A549 (cell line): ENCODE measurements at regions not wholly inside any gene's neighbourhood (a gene's known extent, or its start where the extent isn't known, plus 50 kb on each side); places are given as distances from the start of the nearest gene placed in this dataset.

Experiments used
- ATAC-seq, 2 experiments: fragments of 200-7000 bp in 1 of 2; fragments of >200 bp in 1 of 2; cut with Nextera tagmentation in 1 of 2; cut with Tn5 transposase in 1 of 2; 3 replicates each; pipeline versions ENCODE4 v1.8.0 to v1.9.1; 2018 to 2020; ENCODE audit warnings: mild to moderate bottlenecking in 1 of 2, moderate library complexity in 1 of 2
- CTCF ChIA-PET: fragments of 300-600 bp; sonication (Branson Sonifier 250); formaldehyde crosslinking; extraction: SDS; loops from one replicate; lab custom pipeline; 2021; ENCODE audit warnings: antibody characterized with exemption, inconsistent platforms; lab: Yijun Ruan, JAX
- POLR2A ChIA-PET: fragments of 350-600 bp; formaldehyde crosslinking; extraction: SDS; loops from one replicate; lab custom pipeline; 2021; ENCODE audit warnings: antibody characterized with exemption, inconsistent platforms; lab: Yijun Ruan, JAX
- DNase-seq, 2 experiments: peaks; one replicate each; pipeline versions ENCODE4 v3.0.0 to v3.0.0-alpha.2; 2011 to 2016; ENCODE audit warnings: low read depth in 1 of 2, low spot score in 1 of 2
- FAIRE-seq: peaks from 2 replicates; lab custom pipeline; 2011; peaks lifted over from hg19 to GRCh38; lab: Jason Lieb, UNC
- H3K27ac ChIP-seq, 2 experiments: fragments of >200 bp; sonication (Bioruptor Twin); formaldehyde crosslinking; 3 replicates each; pipeline ENCODE4 v1.5.1; 2016 to 2017
- H3K4me1 ChIP-seq: fragments of >200 bp; sonication (Bioruptor Twin); formaldehyde crosslinking; 3 replicates; pipeline ENCODE4 v1.6.1; 2016
- H3K4me2 ChIP-seq: fragments of >200 bp; sonication (Bioruptor Twin); formaldehyde crosslinking; 3 replicates; pipeline ENCODE4 v1.6.1; 2016
- H3K4me3 ChIP-seq: fragments of >200 bp; sonication (Bioruptor Twin); formaldehyde crosslinking; 3 replicates; pipeline ENCODE4 v1.5.1; 2016
- H3K9me3 ChIP-seq: fragments of >200 bp; sonication (Bioruptor Twin); formaldehyde crosslinking; 3 replicates; pipeline ENCODE4 v1.6.1; 2016
- CBX2 ChIP-seq: fragments of 200-600 bp; sonication (generic); IDR thresholded peaks from 2 replicates; pipeline ENCODE4 v1.6.1; 2016; ENCODE audit warnings: low read depth, mild to moderate bottlenecking, borderline replicate concordance
- CHD2 ChIP-seq: fragments of 150-350 bp; IDR thresholded peaks from 2 replicates; pipeline ENCODE4 v1.6.1; 2014; ENCODE audit warnings: low read length; ENCODE audit not compliant: partially characterized antibody
- CHD4 ChIP-seq: fragments of 200-600 bp; sonication (generic); IDR thresholded peaks from 2 replicates; pipeline ENCODE4 v1.6.1; 2016; ENCODE audit warnings: antibody characterized with exemption, mild to moderate bottlenecking, borderline replicate concordance
- EHF ChIP-seq: fragments of 250-450 bp; sonication (Bioruptor Pico); IDR thresholded peaks from 2 replicates; pipeline ENCODE4 v1.5.0; 2020; ENCODE audit warnings: mild to moderate bottlenecking
- EHMT2 ChIP-seq: fragments of 200-600 bp; sonication (generic); IDR thresholded peaks from 2 replicates; pipeline ENCODE4 v1.6.1; 2016; ENCODE audit warnings: antibody characterized with exemption, low read depth, mild to moderate bottlenecking, moderate library complexity
- ESRRA ChIP-seq: fragments of 150-350 bp; IDR thresholded peaks from 2 replicates; pipeline ENCODE4 v1.6.1; 2014; ENCODE audit warnings: mild to moderate bottlenecking, low read length, borderline replicate concordance
- FOSL2 ChIP-seq, 2 experiments: fragments of 450-650 bp in 1 of 2; fragments of >200 bp in 1 of 2; sonication (Bioruptor Twin) in 1 of 2; formaldehyde crosslinking; IDR thresholded peaks; 2 replicates each; pipeline versions ENCODE4 v1.5.0 to v1.6.1; 2016 to 2020; ENCODE audit warnings: mild to moderate bottlenecking in 1 of 2, moderate library complexity in 1 of 2
- GATA3 ChIP-seq: IDR thresholded peaks from 2 replicates; pipeline ENCODE4 v1.6.1; 2012; ENCODE audit warnings: borderline replicate concordance
- HDAC2 ChIP-seq: fragments of 200-600 bp; sonication (generic); IDR thresholded peaks from 2 replicates; pipeline ENCODE4 v1.6.1; 2016
- HOXA7 ChIP-seq: fragments of 250-450 bp; sonication (Bioruptor Pico); IDR thresholded peaks from 2 replicates; pipeline ENCODE4 v1.5.0; 2020; ENCODE audit warnings: mild to moderate bottlenecking, moderate library complexity
- HOXB13 ChIP-seq: fragments of 250-450 bp; sonication (Bioruptor Pico); IDR thresholded peaks from 2 replicates; pipeline ENCODE4 v1.5.0; 2020; ENCODE audit warnings: low read depth, mild to moderate bottlenecking, moderate library complexity
- HOXB5 ChIP-seq: fragments of 250-450 bp; sonication (Bioruptor Pico); IDR thresholded peaks from 2 replicates; pipeline ENCODE4 v1.5.0; 2020; ENCODE audit warnings: mild to moderate bottlenecking, moderate library complexity
- JUNB ChIP-seq: fragments of >200 bp; sonication (Bioruptor Twin); formaldehyde crosslinking; IDR thresholded peaks from 2 replicates; pipeline ENCODE4 v1.6.1; 2016
- MAFK ChIP-seq: fragments of 450-650 bp; IDR thresholded peaks from 2 replicates; pipeline ENCODE4 v1.6.1; 2014; ENCODE audit not compliant: partially characterized antibody
- NFE2L2 ChIP-seq: fragments of 150-350 bp; conservative IDR thresholded peaks from 2 replicates; pipeline ENCODE4 v1.6.1; 2014; ENCODE audit warnings: low read length
- PHF8 ChIP-seq: fragments of 200-600 bp; sonication (generic); IDR thresholded peaks from 2 replicates; pipeline ENCODE4 v1.6.1; 2016; ENCODE audit warnings: low read depth, mild to moderate bottlenecking, antibody characterized with exemption, moderate library complexity, borderline replicate concordance
- POLR2AphosphoS2 ChIP-seq: conservative IDR thresholded peaks from 2 replicates; pipeline ENCODE4 v1.6.1; 2012; ENCODE audit warnings: low read length, improper control_type of control experiment, inconsistent platforms
- RAD21 ChIP-seq, 2 experiments: fragments of >200 bp in 1 of 2; sonication (Bioruptor Twin) in 1 of 2; formaldehyde crosslinking in 1 of 2; IDR thresholded peaks in 1 of 2; conservative IDR thresholded peaks in 1 of 2; 2 replicates in 1 of 2; 3 replicates in 1 of 2; pipeline ENCODE4 v1.6.1; 2012 to 2018; ENCODE audit warnings: inconsistent platforms in 1 of 2
- RCOR1 ChIP-seq: fragments of 150-350 bp; IDR thresholded peaks from 2 replicates; pipeline ENCODE4 v1.6.1; 2014; ENCODE audit warnings: antibody characterized with exemption, low read length, low read depth
- RFX5 ChIP-seq: fragments of 450-650 bp; IDR thresholded peaks from 2 replicates; pipeline ENCODE4 v1.7.1; 2014; ENCODE audit warnings: antibody characterized with exemption, mild to moderate bottlenecking, moderate library complexity
- SMC3 ChIP-seq: fragments of >200 bp; sonication (Bioruptor Twin); formaldehyde crosslinking; IDR thresholded peaks from 3 replicates; pipeline ENCODE4 v1.6.1; 2018; ENCODE audit warnings: inconsistent platforms
- TFCP2L1 ChIP-seq: fragments of 250-450 bp; sonication (Bioruptor Pico); IDR thresholded peaks from 2 replicates; pipeline ENCODE4 v1.5.0; 2021; ENCODE audit warnings: mild to moderate bottlenecking
- TP53 ChIP-seq: fragments of 250-450 bp; sonication (Bioruptor Pico); IDR thresholded peaks from 2 replicates; pipeline ENCODE4 v1.5.0; 2021; ENCODE audit warnings: mild to moderate bottlenecking, moderate library complexity
- ZNF302 ChIP-seq: fragments of 250-450 bp; sonication (Bioruptor Pico); IDR thresholded peaks from 2 replicates; pipeline ENCODE4 v1.9.0; 2021; ENCODE audit warnings: inconsistent platforms, mild to moderate bottlenecking, moderate library complexity
- WGBS: methylation state at CpG from one replicate; pipeline ENCODE4 v1.1.6; 2017; ENCODE audit errors: missing lambda C conversion rate; 5-methylcytosine and 5-hydroxymethylcytosine counted together
- TF ChIP-seq, protein P1 (sequence below): IDR thresholded peaks from 2 replicates; pipeline ENCODE4 v1.6.1; 2012
- TF ChIP-seq, protein P2 (sequence below): fragments of 450-650 bp; IDR thresholded peaks from 2 replicates; pipeline ENCODE4 v1.6.1; 2014; ENCODE audit warnings: antibody characterized with exemption
- TF ChIP-seq, protein P3 (sequence below): fragments of 150-350 bp; IDR thresholded peaks from 2 replicates; pipeline ENCODE4 v1.6.1; 2014; ENCODE audit warnings: low read depth, mild to moderate bottlenecking, low read length
- TF ChIP-seq, protein P4 (sequence below): fragments of 200-600 bp; sonication (generic); IDR thresholded peaks from 2 replicates; pipeline ENCODE4 v1.6.1; 2016; ENCODE audit warnings: antibody characterized with exemption, mild to moderate bottlenecking, moderate library complexity
- TF ChIP-seq, protein P5 (sequence below): fragments of 250-450 bp; sonication (Bioruptor Pico); IDR thresholded peaks from 2 replicates; pipeline ENCODE4 v1.5.0; 2020; ENCODE audit warnings: low read depth, mild to moderate bottlenecking, moderate library complexity

DNA sequence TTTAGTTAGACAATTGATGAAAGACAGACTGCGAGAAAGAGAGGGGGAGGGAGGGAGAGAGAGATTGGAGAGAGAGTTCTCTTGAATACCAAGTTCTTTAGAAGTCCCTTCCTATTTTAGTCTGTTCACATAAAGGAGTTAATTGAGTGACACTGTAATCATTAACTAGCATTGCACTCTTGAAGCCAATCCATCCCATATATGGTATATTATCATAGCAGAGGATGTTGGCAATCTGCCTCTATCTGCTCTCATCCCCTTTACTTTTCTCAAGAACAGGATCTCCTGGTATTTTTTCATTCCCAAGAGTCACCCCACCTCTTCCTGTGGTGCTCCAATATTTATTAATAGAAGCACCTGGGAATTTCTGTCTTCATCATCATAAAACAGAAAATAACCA is 959.6 kb upstream of the NDST4 start:
- DNase-seq (no peak), ATAC-seq (no peak), FAIRE-seq (no peak)
- ChIA-PET POLR2A (no interaction called here), CTCF (no interaction called here)
- H3K4me1 ChIP-seq: no peaks in the 10 kb centered on the region
- H3K4me2 ChIP-seq: no peak overlapping the region
- no peaks in the 10 kb centered on the region for H3K9me3 ChIP-seq
- no peak for TF ChIP-seq POLR2AphosphoS2
- TF ChIP-seq ZNF302 (CRISPR knock-in tag): no peak
- TF ChIP-seq RAD21 (conservative IDR thresholded peaks at IDR 0.05 in 1 of 2, IDR thresholded peaks at IDR 0.05 in 1 of 2): no peak
- no peak for TF ChIP-seq TFCP2L1 (CRISPR knock-in tag)
- no peak for TF ChIP-seq EHMT2
- TF ChIP-seq EHF (CRISPR knock-in tag): no peak
- no peak for TF ChIP-seq PHF8
- TF ChIP-seq HOXB5: no peak
- TF ChIP-seq, protein P1, sequence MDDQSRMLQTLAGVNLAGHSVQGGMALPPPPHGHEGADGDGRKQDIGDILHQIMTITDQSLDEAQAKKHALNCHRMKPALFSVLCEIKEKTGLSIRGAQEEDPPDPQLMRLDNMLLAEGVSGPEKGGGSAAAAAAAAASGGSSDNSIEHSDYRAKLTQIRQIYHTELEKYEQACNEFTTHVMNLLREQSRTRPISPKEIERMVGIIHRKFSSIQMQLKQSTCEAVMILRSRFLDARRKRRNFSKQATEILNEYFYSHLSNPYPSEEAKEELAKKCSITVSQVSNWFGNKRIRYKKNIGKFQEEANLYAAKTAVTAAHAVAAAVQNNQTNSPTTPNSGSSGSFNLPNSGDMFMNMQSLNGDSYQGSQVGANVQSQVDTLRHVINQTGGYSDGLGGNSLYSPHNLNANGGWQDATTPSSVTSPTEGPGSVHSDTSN: no peak
- TF ChIP-seq, protein P2, sequence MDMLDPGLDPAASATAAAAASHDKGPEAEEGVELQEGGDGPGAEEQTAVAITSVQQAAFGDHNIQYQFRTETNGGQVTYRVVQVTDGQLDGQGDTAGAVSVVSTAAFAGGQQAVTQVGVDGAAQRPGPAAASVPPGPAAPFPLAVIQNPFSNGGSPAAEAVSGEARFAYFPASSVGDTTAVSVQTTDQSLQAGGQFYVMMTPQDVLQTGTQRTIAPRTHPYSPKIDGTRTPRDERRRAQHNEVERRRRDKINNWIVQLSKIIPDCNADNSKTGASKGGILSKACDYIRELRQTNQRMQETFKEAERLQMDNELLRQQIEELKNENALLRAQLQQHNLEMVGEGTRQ: no peak
- TF ChIP-seq TP53 (CRISPR knock-in tag): no peak
- TF ChIP-seq NFE2L2: no peak
- TF ChIP-seq GATA3: no peak
- no peak for TF ChIP-seq RFX5
- no peak for TF ChIP-seq SMC3
- TF ChIP-seq CBX2: no peak
- TF ChIP-seq CHD4: no peak
- WGBS: 13% methylated on average over 1 of the region's 1 CpG
- no peak overlapping the region for H3K4me3 ChIP-seq
- H3K27ac ChIP-seq: no peak overlapping the region

DNA sequence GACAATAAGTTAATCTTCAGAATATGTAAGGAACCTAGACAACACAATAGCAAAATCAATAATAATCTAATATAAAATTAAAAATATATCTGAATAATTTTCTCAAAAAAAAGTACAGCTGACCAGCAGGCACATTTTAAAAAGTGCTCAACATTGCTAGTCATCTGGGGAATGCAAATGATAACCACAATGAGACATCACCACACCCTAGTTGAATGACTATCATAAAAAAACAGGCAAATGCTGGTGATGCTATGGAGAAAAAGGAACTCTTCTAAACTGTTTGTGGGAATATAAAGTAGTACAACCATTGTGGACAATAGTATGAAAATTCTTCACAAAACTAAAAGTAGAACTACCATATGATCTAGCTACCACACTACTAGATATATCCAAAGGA is 956.9 kb upstream of the NDST4 start:
- ChIA-PET CTCF (no interaction called here), POLR2A (no interaction called here)
- no peak for FAIRE-seq
- Histone ChIP-seq H3K4me1 (no peaks in the 10 kb centered on the region), H3K4me2 (no peak overlapping the region), H3K27ac (no peak overlapping the region)
- no peak for ATAC-seq
- DNase-seq: no peak
- TF ChIP-seq HOXA7 (CRISPR knock-in tag) (no peak), RCOR1 (no peak), CHD4 (no peak), EHF (CRISPR knock-in tag) (no peak), HDAC2 (no peak), HOXB13 (no peak), ESRRA (no peak), FOSL2 (IDR thresholded peaks at IDR 0.05) (no peak), FOSL2 (CRISPR knock-in tag; IDR thresholded peaks at IDR 0.05) (no peak), JUNB (no peak), MAFK (no peak), POLR2AphosphoS2 (no peak), CHD2 (no peak)
- TF ChIP-seq, protein P3, sequence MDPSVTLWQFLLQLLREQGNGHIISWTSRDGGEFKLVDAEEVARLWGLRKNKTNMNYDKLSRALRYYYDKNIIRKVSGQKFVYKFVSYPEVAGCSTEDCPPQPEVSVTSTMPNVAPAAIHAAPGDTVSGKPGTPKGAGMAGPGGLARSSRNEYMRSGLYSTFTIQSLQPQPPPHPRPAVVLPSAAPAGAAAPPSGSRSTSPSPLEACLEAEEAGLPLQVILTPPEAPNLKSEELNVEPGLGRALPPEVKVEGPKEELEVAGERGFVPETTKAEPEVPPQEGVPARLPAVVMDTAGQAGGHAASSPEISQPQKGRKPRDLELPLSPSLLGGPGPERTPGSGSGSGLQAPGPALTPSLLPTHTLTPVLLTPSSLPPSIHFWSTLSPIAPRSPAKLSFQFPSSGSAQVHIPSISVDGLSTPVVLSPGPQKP: no peak
- TF ChIP-seq, protein P4, sequence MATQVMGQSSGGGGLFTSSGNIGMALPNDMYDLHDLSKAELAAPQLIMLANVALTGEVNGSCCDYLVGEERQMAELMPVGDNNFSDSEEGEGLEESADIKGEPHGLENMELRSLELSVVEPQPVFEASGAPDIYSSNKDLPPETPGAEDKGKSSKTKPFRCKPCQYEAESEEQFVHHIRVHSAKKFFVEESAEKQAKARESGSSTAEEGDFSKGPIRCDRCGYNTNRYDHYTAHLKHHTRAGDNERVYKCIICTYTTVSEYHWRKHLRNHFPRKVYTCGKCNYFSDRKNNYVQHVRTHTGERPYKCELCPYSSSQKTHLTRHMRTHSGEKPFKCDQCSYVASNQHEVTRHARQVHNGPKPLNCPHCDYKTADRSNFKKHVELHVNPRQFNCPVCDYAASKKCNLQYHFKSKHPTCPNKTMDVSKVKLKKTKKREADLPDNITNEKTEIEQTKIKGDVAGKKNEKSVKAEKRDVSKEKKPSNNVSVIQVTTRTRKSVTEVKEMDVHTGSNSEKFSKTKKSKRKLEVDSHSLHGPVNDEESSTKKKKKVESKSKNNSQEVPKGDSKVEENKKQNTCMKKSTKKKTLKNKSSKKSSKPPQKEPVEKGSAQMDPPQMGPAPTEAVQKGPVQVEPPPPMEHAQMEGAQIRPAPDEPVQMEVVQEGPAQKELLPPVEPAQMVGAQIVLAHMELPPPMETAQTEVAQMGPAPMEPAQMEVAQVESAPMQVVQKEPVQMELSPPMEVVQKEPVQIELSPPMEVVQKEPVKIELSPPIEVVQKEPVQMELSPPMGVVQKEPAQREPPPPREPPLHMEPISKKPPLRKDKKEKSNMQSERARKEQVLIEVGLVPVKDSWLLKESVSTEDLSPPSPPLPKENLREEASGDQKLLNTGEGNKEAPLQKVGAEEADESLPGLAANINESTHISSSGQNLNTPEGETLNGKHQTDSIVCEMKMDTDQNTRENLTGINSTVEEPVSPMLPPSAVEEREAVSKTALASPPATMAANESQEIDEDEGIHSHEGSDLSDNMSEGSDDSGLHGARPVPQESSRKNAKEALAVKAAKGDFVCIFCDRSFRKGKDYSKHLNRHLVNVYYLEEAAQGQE: no peak
- TF ChIP-seq, protein P5, sequence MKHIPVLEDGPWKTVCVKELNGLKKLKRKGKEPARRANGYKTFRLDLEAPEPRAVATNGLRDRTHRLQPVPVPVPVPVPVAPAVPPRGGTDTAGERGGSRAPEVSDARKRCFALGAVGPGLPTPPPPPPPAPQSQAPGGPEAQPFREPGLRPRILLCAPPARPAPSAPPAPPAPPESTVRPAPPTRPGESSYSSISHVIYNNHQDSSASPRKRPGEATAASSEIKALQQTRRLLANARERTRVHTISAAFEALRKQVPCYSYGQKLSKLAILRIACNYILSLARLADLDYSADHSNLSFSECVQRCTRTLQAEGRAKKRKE: no peak
- TF ChIP-seq, all 56 proteins: peak for 0
- H3K4me3 ChIP-seq: no peak overlapping the region
- no peaks in the 10 kb centered on the region for H3K9me3 ChIP-seq
